GM12865 (cell line): ENCODE measurements at regions not wholly inside any gene's neighbourhood (a gene's known extent, or its start where the extent isn't known, plus 50 kb on each side); places are given as distances from the start of the nearest gene placed in this dataset.

Experiments
- DNase-seq: peaks from one replicate; pipeline ENCODE4 v3.0.0; 2010; ENCODE audit warnings: low read depth
- H3K4me3 ChIP-seq: 2 replicates; pipeline ENCODE4 v1.5.1; 2011; ENCODE audit warnings: mild to moderate bottlenecking, low read depth, low read length, control low read depth
- CTCF ChIP-seq: IDR thresholded peaks from 2 replicates; pipeline ENCODE4 v1.5.1; 2011; ENCODE audit warnings: low read length, control low read depth, low read depth, inconsistent platforms; ENCODE audit not compliant: insufficient read depth; ENCODE audit errors: missing control alignments

- no peak for DNase-seq
- no peak overlapping the region for H3K4me3 ChIP-seq
- TF ChIP-seq CTCF, result no peak
Measured at GRCh38 chr2:21535826-21536225, 412.1 kb downstream of the TDRD15 start.

GRCh38 chr2:21539685-21540084 lies 415.9 kb downstream of the TDRD15 start:
- no peak overlapping the region for H3K4me3 ChIP-seq
- DNase-seq, result no peak
- no peak for TF ChIP-seq CTCF

GRCh38 chr2:21543630-21544029 lies 419.9 kb downstream of the TDRD15 start:
- TF ChIP-seq CTCF, result no peak
- DNase-seq, result no peak
- no peak overlapping the region for H3K4me3 ChIP-seq

- no peak for TF ChIP-seq CTCF
- no peak for DNase-seq
- H3K4me3 ChIP-seq, result no peak overlapping the region
Measured at GRCh38 chr2:21544392-21544791, 420.6 kb downstream of the TDRD15 start.

GRCh38 chr2:21552981-21553380 lies 429.2 kb downstream of the TDRD15 start:
- no peak overlapping the region for H3K4me3 ChIP-seq
- no peak for TF ChIP-seq CTCF
- DNase-seq, result no peak

GRCh38 chr2:21559351-21559750 lies 435.6 kb downstream of the TDRD15 start:
- H3K4me3 ChIP-seq, result no peak overlapping the region
- DNase-seq, result no peak
- no peak for TF ChIP-seq CTCF

- no peak for TF ChIP-seq CTCF
- no peak for DNase-seq
- no peak overlapping the region for H3K4me3 ChIP-seq
Measured at GRCh38 chr2:21561965-21562364, 438.2 kb downstream of the TDRD15 start.
